ENCODE measurements at regions not wholly inside any gene's neighbourhood (a gene's known extent, or its start where the extent isn't known, plus 50 kb on each side); places are given as distances from the start of the nearest gene placed in this dataset.

GRCh38 chr7:13174991-13175390, 487.6 kb downstream of the ARL4A start:
- TF ChIP-seq POLR2A (IDR thresholded peaks at IDR 0.05) = no peak
- no peak for TF ChIP-seq CTCF (IDR thresholded peaks at IDR 0.05)
